Panc1 (cell line): ENCODE measurements at regions not wholly inside any gene's neighbourhood (a gene's known extent, or its start where the extent isn't known, plus 50 kb on each side); places are given as distances from the start of the nearest gene placed in this dataset.

Experiments
- CTCF ChIP-seq: fragments of 450-650 bp; IDR thresholded peaks from 2 replicates; pipeline ENCODE4 v1.5.1; 2017; ENCODE audit warnings: mild to moderate bottlenecking
- POLR2AphosphoS5 ChIP-seq: IDR thresholded peaks from 2 replicates; pipeline ENCODE4 v1.6.1; 2012; ENCODE audit warnings: mild to moderate bottlenecking, low read depth, low read length, moderate library complexity
- SIN3A ChIP-seq: IDR thresholded peaks from 2 replicates; pipeline ENCODE4 v1.6.1; 2012; ENCODE audit warnings: low read depth, mild to moderate bottlenecking, low read length, moderate library complexity, borderline replicate concordance; ENCODE audit not compliant: insufficient read depth

DNA sequence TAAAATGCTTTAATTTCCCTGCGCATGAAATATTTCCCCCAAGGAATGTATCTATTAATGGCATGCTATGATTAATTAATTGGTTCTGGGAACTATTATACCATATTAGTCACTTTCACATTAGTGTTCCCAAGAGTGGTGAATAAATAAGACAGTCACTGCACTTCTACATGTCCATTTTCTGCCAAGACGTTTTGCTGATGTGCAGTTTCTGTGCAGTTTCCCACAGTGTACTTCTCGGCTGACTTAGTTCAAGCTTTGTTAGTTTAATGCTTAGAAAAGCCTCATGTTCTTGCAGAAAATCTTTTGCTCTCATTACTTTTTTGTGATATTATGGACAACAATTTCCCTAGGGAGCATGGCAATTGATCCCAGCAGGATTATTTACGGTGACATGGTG, 1014.5 kb downstream of the BRINP3 start:
- no peak for TF ChIP-seq CTCF
- TF ChIP-seq POLR2AphosphoS5, result no peak
- no peak for TF ChIP-seq SIN3A
